Kidney (tissue), 13 donors: ENCODE measurements at regions not wholly inside any gene's neighbourhood (a gene's known extent, or its start where the extent isn't known, plus 50 kb on each side); places are given as distances from the start of the nearest gene placed in this dataset.

ENCODE experiments used
- DNase-seq, 5 donors: peaks; one replicate each; pipeline ENCODE4 v3.0.0-alpha.2; 2013 to 2020
- FAIRE-seq: peaks from 2 replicates; lab custom pipeline; 2012; peaks lifted over from hg19 to GRCh38; lab: Jason Lieb, UNC
- H3K27ac ChIP-seq, 2 donors: one replicate each; pipeline ENCODE4 v1.7.0; 2013; ENCODE audit warnings: low read depth in 2 of 2, low read length in 2 of 2, inconsistent platforms in 1 of 2
- H3K27me3 ChIP-seq: one replicate; pipeline ENCODE4 v1.7.1; 2013; ENCODE audit warnings: low read length, inconsistent platforms; ENCODE audit not compliant: control insufficient read depth, insufficient read depth
- H3K36me3 ChIP-seq, 3 donors: one replicate each; pipeline versions ENCODE4 v1.7.0 to v1.7.1; 2013; ENCODE audit warnings: low read length in 3 of 3, control low read depth in 1 of 3, inconsistent platforms in 1 of 3; ENCODE audit not compliant: insufficient read depth in 3 of 3, control insufficient read depth in 2 of 3
- H3K4me1 ChIP-seq, 3 donors: one replicate each; pipeline versions ENCODE4 v1.7.0 to v1.7.1; 2013; ENCODE audit warnings: low read length in 3 of 3, inconsistent platforms in 1 of 3, low read depth in 1 of 3; ENCODE audit not compliant: control insufficient read depth in 2 of 3, insufficient read depth in 2 of 3
- H3K4me3 ChIP-seq, 3 donors: one replicate each; pipeline versions ENCODE4 v1.7.0 to v1.8.1; 2013; ENCODE audit warnings: low read length in 3 of 3, control low read depth in 1 of 3, inconsistent platforms in 1 of 3
- H3K9ac ChIP-seq, 3 donors: one replicate each; pipeline versions ENCODE4 v1.7.0 to v1.7.1; 2013; ENCODE audit warnings: low read length in 3 of 3, control low read depth in 1 of 3, inconsistent platforms in 1 of 3
- H3K9me3 ChIP-seq, 3 donors: one replicate each; pipeline versions ENCODE4 v1.7.0 to v1.7.1; 2013; ENCODE audit warnings: low read length in 3 of 3, control low read depth in 1 of 3, inconsistent platforms in 1 of 3; ENCODE audit not compliant: control insufficient read depth in 2 of 3, insufficient read depth in 1 of 3
- CTCF ChIP-seq: IDR thresholded peaks from 3 replicates; pipeline ENCODE4 v1.5.1; 2012; ENCODE audit warnings: mild to moderate bottlenecking, moderate library complexity, borderline replicate concordance; ENCODE audit not compliant: insufficient read depth; ENCODE audit errors: extremely low read depth
- intact Hi-C: fragments of 100-400 bp; cut with DNase I; formaldehyde crosslinking; loops from one replicate; pipeline ENCODE4 v1.11.1; 2022
- donor health status: control.
- donor health status: control.
- donor health status: control.
- donor health status: control.
- donor health status: control.
- donor health status: DM: yes; HTN: yes; CAD: no.
- donor health status: Normal renal cell carcinoma (clear cell type).

GRCh38 chr18:47618758-47619157 is 311.7 kb downstream of the SMAD2 start:
- Histone ChIP-seq H3K9ac (no peak overlapping the region), H3K36me3 (no peaks in the 10 kb centered on the region), H3K4me1 (no peaks in the 10 kb centered on the region), H3K27me3 (no peaks in the 10 kb centered on the region), H3K9me3 (no peaks in the 10 kb centered on the region), H3K27ac (no peak overlapping the region), H3K4me3 (no peak overlapping the region)
- FAIRE-seq (no peak), DNase-seq (no peak)
- intact Hi-C loops, result no loop called here
- TF ChIP-seq CTCF, result no peak

- FAIRE-seq, result no peak
- no peak overlapping the region for H3K4me3 ChIP-seq
These were observed 315.4 kb downstream of the SMAD2 start for GRCh38 chr18:47615043-47615442.

GRCh38 chr18:47613929-47614328 is 316.5 kb downstream of the SMAD2 start:
- Histone ChIP-seq H3K27me3 (no peaks in the 10 kb centered on the region), H3K4me3 (no peak overlapping the region), H3K9me3 (peaks cover 0 to 3% (median 0%) of the 10 kb centered on the region in 3 donors), H3K27ac (no peak overlapping the region), H3K9ac (no peak overlapping the region), H3K36me3 (no peaks in the 10 kb centered on the region), H3K4me1 (no peaks in the 10 kb centered on the region)
- FAIRE-seq, result no peak
- TF ChIP-seq CTCF, result no peak
- intact Hi-C loops, result no loop called here
- DNase-seq, result no peak

More at GRCh38 chr18:47615043-47615442, 315.4 kb downstream of the SMAD2 start:
- no peak overlapping the region for H3K9ac ChIP-seq
- no peaks in the 10 kb centered on the region for H3K27me3 ChIP-seq
- DNase-seq, result no peak
- H3K4me1 ChIP-seq, result no peaks in the 10 kb centered on the region
- intact Hi-C loops, result no loop called here
- TF ChIP-seq CTCF, result no peak
- H3K9me3 ChIP-seq, result peaks cover 0 to 3% (median 0%) of the 10 kb centered on the region in 3 donors
- no peak overlapping the region for H3K27ac ChIP-seq
- H3K36me3 ChIP-seq, result no peaks in the 10 kb centered on the region

- H3K9me3 ChIP-seq, result peaks cover 0 to 3% (median 0%) of the 10 kb centered on the region in 3 donors
- no peaks in the 10 kb centered on the region for H3K4me1 ChIP-seq
- TF ChIP-seq CTCF, result no peak
- intact Hi-C loops, result no loop called here
- H3K27ac ChIP-seq, result no peak overlapping the region
- DNase-seq (no peak), FAIRE-seq (no peak)
- H3K27me3 ChIP-seq, result no peaks in the 10 kb centered on the region
- no peak overlapping the region for H3K4me3 ChIP-seq
- no peak overlapping the region for H3K9ac ChIP-seq
- H3K36me3 ChIP-seq, result no peaks in the 10 kb centered on the region
These were observed 318.8 kb downstream of the SMAD2 start for GRCh38 chr18:47611649-47612048.
